ENCODE measurements at regions not wholly inside any gene's neighbourhood (a gene's known extent, or its start where the extent isn't known, plus 50 kb on each side); places are given as distances from the start of the nearest gene placed in this dataset.

GRCh38 chr5:68924481-68925145 is 169.2 kb upstream of the SLC30A5 start:
- no peak for DNase-seq (ENCODE audit: low read depth, low spot score)

DNA sequence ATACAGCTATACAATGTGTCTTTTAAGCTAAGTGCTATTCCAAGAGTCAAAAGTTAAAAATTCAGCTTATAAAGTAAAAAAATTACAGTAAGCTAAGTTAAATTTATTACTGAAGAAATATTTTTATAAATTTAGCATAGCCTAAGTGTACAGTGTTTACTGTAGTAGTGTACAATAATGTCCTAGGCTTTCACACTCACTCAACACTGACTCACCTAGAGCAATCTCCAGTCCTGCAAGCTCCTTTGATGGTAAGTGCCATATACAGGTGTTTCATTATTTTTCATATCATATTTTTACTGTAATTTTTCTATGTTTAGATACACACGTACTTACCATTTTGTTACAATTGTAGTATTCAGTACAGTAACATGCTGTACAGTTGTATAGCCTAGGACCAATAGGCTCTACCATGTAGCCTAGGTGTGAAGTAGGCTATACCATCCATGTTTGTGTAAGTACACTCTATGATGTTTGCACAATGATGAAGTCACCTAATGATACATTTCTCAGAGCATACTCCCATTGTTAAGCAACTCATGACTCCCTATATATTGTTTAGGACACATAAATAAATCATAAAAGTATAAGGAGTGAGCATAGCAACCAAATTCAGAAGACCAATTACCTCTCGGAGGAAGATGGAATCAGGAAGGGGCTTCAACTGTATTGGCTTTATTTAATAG is 165.1 kb upstream of the SLC30A5 start:
- DNase-seq (ENCODE audit: low read depth, low spot score), result no peak

GRCh38 chr5:68930139-68930538 is 163.7 kb upstream of the SLC30A5 start:
- DNase-seq (ENCODE audit: low read depth, low spot score), result no peak

GRCh38 chr5:68932830-68933434 is 160.9 kb upstream of the SLC30A5 start:
- peak; percentile 41 for DNase-seq (ENCODE audit: low read depth, low spot score)

DNA sequence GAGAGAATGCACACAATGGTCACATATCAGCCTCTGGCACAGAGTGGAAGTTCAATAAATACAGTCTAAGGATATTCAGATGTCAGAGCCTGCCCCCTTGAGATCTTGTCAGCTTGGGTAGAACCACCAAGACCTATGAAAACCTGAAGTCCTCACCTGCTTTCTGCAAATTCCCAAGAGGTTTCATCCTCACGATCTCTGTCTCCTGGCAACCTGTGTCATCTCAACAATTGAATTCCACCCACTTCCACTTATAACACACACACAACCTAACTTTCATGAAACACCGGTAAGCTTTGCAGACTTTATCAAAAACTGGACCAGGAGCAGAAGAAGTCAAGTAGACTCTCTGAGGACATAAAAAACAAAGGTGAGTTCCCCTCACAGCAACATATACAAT is 151.6 kb upstream of the SLC30A5 start:
- DNase-seq (ENCODE audit: low read depth, low spot score), result no peak

- no peak for DNase-seq (ENCODE audit: low read depth, low spot score)
These were observed 147.1 kb upstream of the SLC30A5 start for GRCh38 chr5:68946728-68947127.

DNA sequence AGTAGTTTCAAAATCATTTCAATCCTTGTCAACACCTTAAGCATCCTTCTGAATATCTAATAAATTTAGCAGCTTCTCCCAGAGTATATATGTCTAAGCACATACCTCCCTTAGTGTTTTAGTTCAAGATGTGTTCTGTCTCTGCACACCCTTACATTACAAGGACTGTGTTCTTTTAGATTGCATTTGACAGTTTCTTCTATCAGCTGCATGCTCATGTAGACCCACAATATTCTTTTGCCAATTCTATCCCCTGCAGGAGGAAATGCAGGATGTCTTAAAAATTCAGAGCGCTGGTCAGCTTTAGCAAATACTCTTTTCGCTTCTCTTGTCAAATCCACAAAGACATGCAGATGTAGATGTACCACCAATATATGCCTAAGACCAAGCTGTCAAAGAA is 145.8 kb upstream of the SLC30A5 start:
- DNase-seq (ENCODE audit: low read depth, low spot score), result no peak

GRCh38 chr5:68949256-68949655 is 144.6 kb upstream of the SLC30A5 start:
- DNase-seq (ENCODE audit: low read depth, low spot score), result no peak

- no peak for DNase-seq (ENCODE audit: low read depth, low spot score)
These were observed 144.1 kb upstream of the SLC30A5 start for GRCh38 chr5:68949711-68950110.

- DNase-seq (ENCODE audit: low read depth, low spot score), result peak; percentile 64
These were observed 143.7 kb upstream of the SLC30A5 start for GRCh38 chr5:68950125-68950524.

- DNase-seq (ENCODE audit: low read depth, low spot score), result no peak
These were observed 142.9 kb upstream of the SLC30A5 start for GRCh38 chr5:68950930-68951329.

DNA sequence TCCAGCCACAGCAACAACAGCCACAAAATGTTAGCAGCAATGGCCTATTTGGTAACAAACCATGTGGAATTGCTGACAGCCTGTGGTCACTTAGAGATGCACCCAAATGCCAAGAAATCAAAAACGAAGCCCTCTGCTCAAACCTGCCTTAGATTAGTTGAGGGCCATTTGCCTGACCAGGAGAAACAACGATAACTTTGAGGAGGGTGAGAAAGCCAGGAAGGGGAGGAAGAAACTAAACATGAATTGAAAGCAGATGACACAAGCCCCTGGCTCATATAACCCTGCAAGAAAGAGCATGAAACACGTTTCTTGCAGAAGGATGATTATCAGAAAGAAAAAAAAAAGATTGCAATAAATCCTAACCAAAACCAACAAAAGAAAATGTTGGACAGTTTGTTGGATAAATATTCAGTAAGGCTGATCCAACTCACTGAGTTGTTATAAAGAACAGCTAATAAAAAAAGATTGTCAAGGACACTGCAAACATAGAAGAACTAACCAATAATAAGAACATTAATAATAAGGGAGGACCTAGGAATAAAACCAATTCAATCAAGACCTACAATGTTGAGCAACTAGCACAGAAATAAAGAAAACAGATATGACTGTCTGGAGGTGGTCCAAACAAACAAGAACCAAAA is 140.5 kb upstream of the SLC30A5 start:
- DNase-seq (ENCODE audit: low read depth, low spot score), result no peak

GRCh38 chr5:68953875-68954617 is 139.8 kb upstream of the SLC30A5 start:
- no peak for DNase-seq (ENCODE audit: low read depth, low spot score)

GRCh38 chr5:68954618-68954910 is 139.2 kb upstream of the SLC30A5 start:
- no peak for DNase-seq (ENCODE audit: low read depth, low spot score)

DNA sequence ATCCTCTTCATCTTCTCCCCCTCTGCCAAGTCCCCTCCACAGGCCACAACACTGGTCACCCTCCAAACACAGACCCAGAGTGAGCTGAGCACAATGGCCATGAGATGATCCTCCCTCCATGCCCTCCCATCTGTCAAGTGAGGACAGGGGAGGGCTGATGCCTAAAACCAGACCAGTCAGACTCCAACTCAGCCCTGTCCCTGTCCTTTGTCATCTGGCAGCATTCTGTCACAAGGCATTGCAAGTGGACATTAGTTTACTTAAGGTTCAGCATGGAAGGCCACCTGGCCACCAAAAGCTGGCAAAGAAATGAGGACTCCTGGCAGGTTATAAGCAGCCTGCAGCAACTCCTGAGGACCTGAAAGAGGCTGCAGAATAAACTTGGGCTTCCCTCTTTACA is 136.2 kb upstream of the SLC30A5 start:
- no peak for DNase-seq (ENCODE audit: low read depth, low spot score)

DNA sequence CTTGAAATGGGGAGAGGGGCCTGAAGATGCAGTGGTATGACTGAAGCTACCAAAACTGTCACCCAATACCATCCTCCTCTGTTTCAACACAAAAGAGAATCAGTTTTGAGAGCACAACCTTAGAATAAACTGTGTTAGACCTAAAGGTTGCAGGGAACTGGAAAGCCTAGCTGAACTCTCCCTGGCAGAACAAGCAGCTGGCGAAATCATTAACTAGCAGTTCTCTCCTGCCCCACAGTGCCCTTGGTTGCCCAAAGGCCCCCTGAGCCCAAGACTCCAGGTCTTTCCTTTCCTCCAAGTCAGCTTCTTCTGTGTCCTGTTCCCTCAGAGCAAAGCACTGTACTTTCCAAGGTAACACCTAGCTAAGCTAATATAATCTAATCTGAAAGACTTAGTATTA is 135.4 kb upstream of the SLC30A5 start:
- DNase-seq (ENCODE audit: low read depth, low spot score), result no peak

DNA sequence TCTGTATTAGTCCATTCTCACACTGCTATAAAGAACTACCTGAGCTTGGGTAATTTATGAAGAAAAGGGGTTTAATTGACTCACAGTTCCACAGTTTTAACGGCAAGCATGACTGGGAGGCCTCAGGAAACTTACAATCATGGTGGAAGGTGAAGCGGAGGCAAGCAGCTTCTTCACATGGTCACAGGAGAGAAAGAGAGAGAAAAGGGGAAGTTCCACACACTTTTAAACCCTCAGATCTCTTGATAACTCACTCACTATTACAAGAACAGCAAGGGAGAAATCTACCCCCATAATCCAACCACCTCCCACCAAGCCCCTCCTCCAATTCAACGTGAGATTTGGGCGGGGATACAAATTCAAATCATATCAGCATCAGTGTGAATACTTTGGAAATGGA is 133.4 kb upstream of the SLC30A5 start:
- DNase-seq (ENCODE audit: low read depth, low spot score), result no peak

DNA sequence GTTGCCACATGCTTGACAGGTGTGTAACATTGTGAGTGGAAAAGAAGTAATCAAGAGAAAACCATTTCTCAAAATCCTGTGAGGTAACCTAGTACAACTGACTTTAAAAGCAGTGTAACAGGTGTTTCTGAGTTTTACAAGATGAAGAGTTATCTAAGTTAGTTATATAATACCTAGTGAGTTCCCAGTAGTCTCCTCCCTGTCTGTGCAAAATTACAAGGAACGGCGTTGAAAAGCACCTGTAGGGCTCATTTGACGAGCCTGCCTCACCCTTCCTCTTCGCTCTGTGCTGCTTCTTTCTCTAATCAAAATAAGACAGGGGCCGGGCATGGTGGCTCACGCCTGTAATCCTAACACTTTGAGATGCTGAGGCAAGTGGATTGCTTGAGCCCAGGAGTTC is 132.9 kb upstream of the SLC30A5 start:
- DNase-seq (ENCODE audit: low read depth, low spot score), result no peak

GRCh38 chr5:68961762-68962161 is 132.1 kb upstream of the SLC30A5 start:
- DNase-seq (ENCODE audit: low read depth, low spot score), result no peak

DNA sequence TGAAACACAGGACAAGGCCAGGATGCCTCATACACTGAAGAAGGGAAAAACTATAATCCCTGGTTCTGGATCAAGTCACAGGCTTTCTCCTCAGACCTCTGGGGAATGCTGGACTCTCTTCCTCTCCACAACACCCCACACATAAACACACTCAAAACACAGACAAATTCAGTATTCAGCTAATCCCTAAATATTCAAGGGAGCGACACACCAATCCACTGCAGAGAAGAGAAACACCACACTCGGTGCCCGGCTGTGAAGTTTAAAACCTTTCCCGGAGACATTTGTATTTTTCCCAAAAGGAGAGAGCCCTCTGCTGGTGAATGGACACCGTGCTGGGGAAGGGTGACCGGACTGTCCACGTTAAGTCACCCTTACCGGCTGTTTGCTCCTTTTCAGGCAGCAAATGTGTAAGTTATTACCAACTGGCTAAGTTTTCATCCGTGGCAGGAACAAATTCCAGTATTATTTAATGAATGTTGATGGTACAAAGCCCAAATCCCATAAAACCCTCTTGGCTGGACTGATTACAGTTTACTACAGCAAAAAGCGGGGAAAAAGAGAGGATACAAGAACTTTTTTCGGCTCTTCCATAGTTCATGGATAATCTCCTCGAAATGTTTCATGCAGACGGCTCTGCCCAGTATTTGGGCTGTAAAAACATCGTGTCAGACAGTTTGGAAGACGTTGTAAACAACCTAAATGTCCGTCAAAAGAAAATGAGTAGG is 130.9 kb upstream of the SLC30A5 start:
- peak; percentile 75 for DNase-seq (ENCODE audit: low read depth, low spot score)

DNA sequence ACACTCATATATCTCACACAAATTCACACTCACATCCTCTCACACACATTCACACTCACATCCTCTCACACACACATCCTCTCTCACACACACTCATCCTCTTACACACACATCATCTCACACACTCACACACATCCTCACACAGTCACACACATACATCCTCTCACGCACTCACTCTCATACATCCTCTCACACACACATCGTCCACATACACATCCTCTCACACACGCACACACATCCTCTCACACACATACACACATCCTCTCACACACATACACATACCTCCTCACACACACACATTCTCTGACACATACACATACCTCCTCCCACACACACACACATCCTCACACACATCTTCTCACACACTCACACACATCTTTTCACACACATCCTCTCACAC is 129.1 kb upstream of the SLC30A5 start:
- DNase-seq (ENCODE audit: low read depth, low spot score), result no peak

- DNase-seq (ENCODE audit: low read depth, low spot score), result no peak
These were observed 127.9 kb upstream of the SLC30A5 start for GRCh38 chr5:68965926-68966325.
